NCI-H2227 (cell line): ENCODE measurements at regions not wholly inside any gene's neighbourhood (a gene's known extent, or its start where the extent isn't known, plus 50 kb on each side); places are given as distances from the start of the nearest gene placed in this dataset.

Source experiments
- DNase-seq: peaks from one replicate; lab custom pipeline; 2025; ENCODE audit not compliant: unreplicated experiment; lab: John Stamatoyannopoulos, UW

GRCh38 chr3:25036633-25037032 is 391.4 kb upstream of the RARB start:
- no peak for DNase-seq

GRCh38 chr3:25037049-25037547 is 391.0 kb upstream of the RARB start:
- DNase-seq: no peak

- DNase-seq: peak; percentile 14
These were observed 389.8 kb upstream of the RARB start for GRCh38 chr3:25038271-25038670.

GRCh38 chr3:25038922-25039321 is 389.1 kb upstream of the RARB start:
- DNase-seq: no peak

- DNase-seq: no peak
These were observed 387.3 kb upstream of the RARB start for GRCh38 chr3:25040748-25041147.

- no peak for DNase-seq
These were observed 386.0 kb upstream of the RARB start for GRCh38 chr3:25041871-25042584.

- no peak for DNase-seq
These were observed 384.9 kb upstream of the RARB start for GRCh38 chr3:25043177-25043576.

GRCh38 chr3:25043749-25044148 is 384.3 kb upstream of the RARB start:
- DNase-seq: no peak

- no peak for DNase-seq
These were observed 383.0 kb upstream of the RARB start for GRCh38 chr3:25044762-25045710.

GRCh38 chr3:25046911-25047771 is 380.9 kb upstream of the RARB start:
- no peak for DNase-seq

GRCh38 chr3:25049304-25049703 is 378.8 kb upstream of the RARB start:
- DNase-seq: no peak

GRCh38 chr3:25053360-25053759 is 374.7 kb upstream of the RARB start:
- DNase-seq: no peak

- no peak for DNase-seq
These were observed 371.9 kb upstream of the RARB start for GRCh38 chr3:25056036-25056755.

GRCh38 chr3:25056803-25057351 is 371.2 kb upstream of the RARB start:
- no peak for DNase-seq

- no peak for DNase-seq
These were observed 370.7 kb upstream of the RARB start for GRCh38 chr3:25057379-25057778.

- DNase-seq: no peak
These were observed 363.4 kb upstream of the RARB start for GRCh38 chr3:25064681-25065080.

GRCh38 chr3:25069970-25070369 is 358.1 kb upstream of the RARB start:
- DNase-seq: no peak

- no peak for DNase-seq
These were observed 356.2 kb upstream of the RARB start for GRCh38 chr3:25071846-25072245.

- no peak for DNase-seq
These were observed 354.6 kb upstream of the RARB start for GRCh38 chr3:25073423-25073822.

GRCh38 chr3:25074149-25074548 is 353.9 kb upstream of the RARB start:
- DNase-seq: no peak
